ENCODE measurements at regions not wholly inside any gene's neighbourhood (a gene's known extent, or its start where the extent isn't known, plus 50 kb on each side); places are given as distances from the start of the nearest gene placed in this dataset.

GRCh38 chrX:149274516-149275105 is 230.5 kb downstream of the IDS start:
- no peak for DNase-seq (ENCODE audit: low read depth)

- no peak for DNase-seq (ENCODE audit: low read depth)
Measured at GRCh38 chrX:149272690-149273463, 232.2 kb downstream of the IDS start.

GRCh38 chrX:149267878-149268813 is 237.0 kb downstream of the IDS start:
- no peak for DNase-seq (ENCODE audit: low read depth)

DNA sequence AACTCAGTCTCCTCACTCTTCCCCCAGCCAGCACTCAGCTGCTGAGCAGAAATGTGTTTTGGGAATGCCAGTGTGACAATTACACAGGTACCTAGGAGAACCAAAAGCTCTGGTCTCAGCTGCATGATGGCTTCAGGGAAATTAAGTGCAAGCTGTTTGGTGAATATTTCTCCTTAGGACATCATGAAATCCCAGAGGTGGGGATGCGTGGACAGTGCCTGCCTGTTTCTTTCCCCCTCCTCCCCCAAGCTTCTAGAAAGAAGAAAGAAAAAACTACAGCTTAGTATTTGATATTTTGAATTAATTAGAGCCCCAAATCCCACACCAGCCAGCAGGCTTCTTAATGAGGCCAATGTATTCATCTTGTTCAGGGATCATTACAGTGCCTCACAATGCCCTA is 243.0 kb downstream of the IDS start:
- no peak for DNase-seq (ENCODE audit: low read depth)

DNA sequence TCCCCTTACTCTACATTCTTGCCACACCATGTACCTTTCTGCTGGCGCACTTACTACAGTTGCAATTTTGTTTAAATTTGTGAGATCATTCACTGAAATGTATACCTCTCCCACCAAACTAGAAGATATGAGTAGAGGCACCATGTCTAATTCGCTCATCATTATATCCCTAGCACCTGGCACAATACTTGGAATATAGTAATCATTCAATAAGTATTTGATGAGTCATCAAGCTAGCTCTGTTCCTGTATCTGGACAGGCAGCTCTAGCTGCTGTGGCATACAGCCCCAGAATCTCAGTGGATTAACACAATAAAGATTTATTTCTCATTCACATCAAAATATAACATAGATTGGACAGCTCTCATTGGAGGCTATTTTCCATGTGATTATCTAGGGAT is 245.9 kb downstream of the IDS start:
- DNase-seq (ENCODE audit: low read depth) = no peak

DNA sequence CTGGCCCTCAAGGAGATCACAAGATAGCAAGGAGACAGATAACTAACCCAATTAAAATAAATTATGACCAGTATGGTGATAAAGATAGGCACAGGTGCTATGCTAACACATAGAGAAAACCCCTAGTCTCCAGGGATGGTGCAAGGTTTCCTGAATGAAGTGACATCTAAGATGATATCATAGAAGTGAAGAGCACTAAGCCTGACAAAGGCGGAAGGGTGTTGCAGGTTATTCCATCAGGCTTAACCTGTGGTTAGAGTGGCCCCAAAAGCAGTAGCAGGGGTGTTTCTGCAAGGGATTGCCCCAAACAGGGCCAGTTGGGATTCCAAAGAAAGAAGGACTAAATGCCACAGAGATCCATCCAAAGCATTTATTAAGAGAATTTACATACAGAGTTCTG is 249.2 kb downstream of the IDS start:
- no peak for DNase-seq (ENCODE audit: low read depth)

DNA sequence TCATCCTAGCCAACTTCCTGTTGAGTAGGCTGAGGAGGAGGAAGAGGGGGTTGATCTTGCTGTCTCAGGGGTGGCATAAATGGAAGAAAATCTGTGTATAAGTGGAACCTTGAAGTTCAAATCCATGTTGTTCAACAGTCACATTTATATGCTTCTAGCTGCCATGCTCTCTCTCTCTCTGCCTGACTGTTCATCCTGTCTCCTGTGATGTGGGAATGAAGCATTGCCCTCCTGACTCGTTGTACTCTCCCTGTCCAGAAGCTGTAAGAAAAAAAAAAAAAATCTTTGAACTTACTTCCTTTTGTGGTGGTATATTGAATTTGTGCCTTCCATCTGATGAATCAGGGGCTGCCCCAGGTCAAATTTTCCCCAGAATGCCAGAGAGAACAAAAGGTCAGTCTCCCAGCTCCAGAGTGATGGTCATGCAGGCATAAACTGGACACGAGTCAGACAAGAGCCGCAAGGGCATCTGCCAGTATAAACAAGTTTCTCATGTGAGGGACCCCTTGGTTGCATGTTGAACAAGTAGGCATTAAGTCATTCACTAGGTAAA is 257.0 kb downstream of the IDS start:
- no peak for DNase-seq (ENCODE audit: low read depth)

DNA sequence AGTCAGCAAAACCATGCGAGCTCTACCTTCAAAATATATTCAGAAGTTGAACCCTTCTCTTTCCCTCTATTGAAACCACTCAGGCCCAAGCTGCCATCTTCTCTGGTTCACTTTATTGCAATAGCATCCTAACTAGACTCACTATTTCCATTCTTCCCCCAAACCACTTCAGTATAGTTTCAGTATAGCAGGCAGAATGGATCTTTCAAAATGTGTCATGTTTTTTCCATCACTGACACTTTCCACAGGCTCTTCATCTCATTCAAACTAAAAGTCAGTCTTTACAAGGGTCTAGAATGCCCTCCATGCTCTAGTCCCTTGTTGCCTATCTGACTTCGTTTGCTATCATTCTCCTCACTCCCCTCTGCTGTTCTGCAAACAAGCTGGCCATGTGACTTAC is 274.4 kb downstream of the IDS start:
- DNase-seq (ENCODE audit: low read depth) = no peak

- no peak for DNase-seq (ENCODE audit: low read depth)
Measured at GRCh38 chrX:149223854-149224253, 281.3 kb downstream of the IDS start.

DNA sequence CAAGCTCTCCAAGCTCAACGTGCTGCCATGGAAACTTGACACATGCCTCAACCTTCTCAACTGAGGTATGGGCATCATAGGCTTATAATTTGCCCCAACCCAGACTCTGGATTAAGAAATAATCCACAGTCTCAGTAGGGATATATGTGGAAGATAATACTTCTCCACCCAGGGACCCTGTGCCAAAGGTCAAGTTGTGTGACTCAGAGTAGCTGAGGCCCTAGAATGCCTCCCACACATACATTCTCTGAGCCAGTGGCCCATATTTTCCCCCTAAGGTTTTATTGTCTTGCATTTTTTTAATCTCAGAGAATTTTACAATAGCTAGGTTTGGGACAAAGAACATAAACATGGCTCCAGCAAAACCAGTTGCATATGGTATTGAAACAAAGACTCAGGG is 283.1 kb downstream of the IDS start:
- DNase-seq (ENCODE audit: low read depth) = no peak

GRCh38 chrX:149221230-149221629 is 283.9 kb downstream of the IDS start:
- no peak for DNase-seq (ENCODE audit: low read depth)

DNA sequence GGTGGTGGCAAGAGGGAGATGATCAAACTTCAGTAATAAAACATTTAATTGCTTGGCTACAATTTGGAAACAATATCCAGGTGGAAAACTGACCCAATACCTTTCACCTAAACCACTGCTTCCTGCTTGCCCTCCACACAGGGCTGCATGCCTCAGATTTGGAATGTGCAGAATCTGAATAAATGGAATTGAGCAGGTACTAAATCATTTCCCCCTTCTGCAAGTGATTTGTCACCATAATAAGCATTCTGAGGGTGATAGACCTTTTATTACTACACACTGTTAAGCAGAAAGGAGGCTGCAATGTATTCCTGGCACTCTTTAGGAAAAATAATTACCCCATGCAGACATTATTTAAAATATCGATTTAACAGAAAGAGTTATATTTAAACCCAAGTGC is 291.8 kb downstream of the IDS start:
- no peak for DNase-seq (ENCODE audit: low read depth)

DNA sequence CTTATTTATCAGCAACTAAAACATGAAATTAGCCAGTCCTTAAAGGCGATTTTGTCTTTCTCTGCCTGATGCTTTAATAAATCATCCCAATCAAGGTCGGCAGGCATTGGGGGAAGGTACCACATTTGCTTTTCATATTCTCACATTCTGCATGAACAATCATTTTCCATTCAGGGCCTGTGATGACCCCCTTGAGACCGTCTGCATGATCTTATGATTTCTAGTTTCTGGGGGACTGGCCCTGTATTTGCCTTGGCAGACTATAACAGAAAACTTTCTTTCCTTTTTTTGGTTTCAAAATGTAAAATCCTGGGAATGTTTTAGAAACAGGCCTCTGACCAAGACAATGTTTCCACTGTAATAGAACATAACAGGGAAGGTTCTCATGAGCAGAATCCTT is 296.8 kb downstream of the IDS start:
- DNase-seq (ENCODE audit: low read depth) = no peak

DNA sequence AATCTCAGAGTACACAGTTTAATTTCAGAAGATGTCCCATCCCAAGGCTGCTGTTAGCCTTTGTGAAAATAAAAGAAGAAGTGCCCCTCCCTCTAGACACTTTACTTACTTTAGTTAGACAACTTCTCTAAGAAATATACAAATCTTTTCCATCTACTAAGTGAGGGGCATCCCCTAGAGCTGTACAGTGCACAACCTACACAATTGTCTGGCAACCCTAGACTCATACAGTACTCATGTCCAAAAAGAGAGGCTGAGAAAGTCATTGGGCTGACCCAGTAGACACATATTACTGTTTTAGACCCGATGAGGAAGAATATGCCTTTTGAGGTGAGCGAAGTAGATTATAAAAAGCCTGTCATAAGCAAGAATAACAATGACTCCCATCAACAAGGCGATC is 297.6 kb downstream of the IDS start:
- DNase-seq (ENCODE audit: low read depth) = no peak

GRCh38 chrX:149205937-149206336 is 299.2 kb downstream of the IDS start:
- DNase-seq (ENCODE audit: low read depth) = no peak

DNA sequence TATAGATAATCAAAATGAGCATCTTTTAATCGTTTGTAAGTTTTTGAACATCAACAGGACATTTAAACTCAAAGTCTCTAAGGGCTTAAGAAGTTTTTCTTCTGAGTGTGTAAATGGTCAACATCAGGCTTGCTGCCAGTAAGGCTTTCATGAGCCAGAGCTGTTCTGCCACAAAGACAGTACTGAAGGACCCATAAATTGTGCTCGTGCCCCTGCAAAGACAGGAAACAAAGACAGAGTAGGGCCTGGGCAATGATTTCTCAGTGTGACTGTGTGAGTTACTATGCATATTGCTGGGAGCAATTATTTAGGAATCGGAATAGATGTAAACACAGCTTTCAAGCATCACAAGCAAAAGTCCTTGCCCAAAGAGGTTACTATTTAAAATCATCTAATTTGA is 300.0 kb downstream of the IDS start:
- DNase-seq (ENCODE audit: low read depth) = no peak

- no peak for DNase-seq (ENCODE audit: low read depth)
Measured at GRCh38 chrX:149199734-149200133, 305.4 kb downstream of the IDS start.

GRCh38 chrX:149198980-149199732 is 305.9 kb downstream of the IDS start:
- DNase-seq (ENCODE audit: low read depth) = no peak

DNA sequence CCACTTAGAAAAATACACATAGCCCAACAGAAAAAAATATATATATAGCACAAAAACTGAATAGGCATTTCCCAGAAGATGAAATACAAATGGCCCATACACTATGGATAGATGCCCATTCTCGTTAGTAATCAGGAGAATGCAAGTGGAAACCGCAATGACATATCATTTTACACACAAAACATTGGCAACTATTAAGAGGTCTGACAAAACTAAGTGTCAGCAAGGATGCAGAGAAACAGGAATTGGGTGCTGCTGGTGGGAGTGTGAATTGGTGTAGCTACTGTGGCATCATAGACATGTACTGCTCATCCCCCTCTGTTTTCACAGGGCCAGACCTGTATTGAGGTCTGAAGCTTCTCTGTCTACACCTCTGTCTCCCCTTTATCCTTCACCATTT is 320.0 kb downstream of the IDS start:
- no peak for DNase-seq (ENCODE audit: low read depth)

DNA sequence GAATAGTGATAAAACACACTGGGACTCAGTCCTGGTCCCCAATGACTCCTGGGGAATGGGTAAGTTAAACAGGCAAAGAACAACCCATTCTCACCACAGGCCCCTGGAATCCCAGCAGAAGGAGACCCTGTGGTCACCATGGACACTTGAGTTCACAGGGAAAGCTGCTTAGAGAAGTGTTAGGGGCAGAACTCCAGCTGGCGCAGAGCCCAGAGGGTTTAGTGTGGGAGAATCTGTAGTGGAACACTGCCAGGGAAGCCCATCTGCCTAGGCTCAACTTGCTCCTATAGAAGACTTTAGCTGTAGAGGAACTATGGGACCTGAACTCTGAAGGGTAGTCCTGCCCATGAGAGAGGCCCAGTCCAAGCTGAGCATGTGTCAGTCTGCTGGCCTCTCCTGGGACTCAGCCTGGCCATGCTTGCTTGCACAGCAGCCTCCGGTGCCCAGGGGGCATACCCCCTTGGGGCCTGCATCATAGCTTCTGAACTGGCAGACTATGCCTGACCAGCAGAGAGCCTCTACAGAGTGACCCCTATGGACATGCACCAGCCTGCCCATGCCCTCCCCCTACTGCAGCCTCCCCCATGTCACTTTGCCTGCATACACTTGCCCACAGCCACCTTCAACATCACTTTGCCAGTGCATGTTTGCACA is 343.5 kb downstream of the IDS start:
- no peak for DNase-seq (ENCODE audit: low read depth)

GRCh38 chrX:149157976-149158375 is 347.1 kb downstream of the IDS start:
- no peak for DNase-seq (ENCODE audit: low read depth)

Measured in activated T-helper 1 cell treated with Interleukin-2 at 50 U/mL for 16 hours (primary cell).